BJ (cell line): ENCODE measurements at regions not wholly inside any gene's neighbourhood (a gene's known extent, or its start where the extent isn't known, plus 50 kb on each side); places are given as distances from the start of the nearest gene placed in this dataset.

Source experiments
- CTCF ChIA-PET: fragments of 350-600 bp; formaldehyde crosslinking; extraction: SDS; loops from one replicate; lab custom pipeline; 2021; ENCODE audit warnings: antibody characterized with exemption, inconsistent platforms; lab: Yijun Ruan, JAX
- POLR2A ChIA-PET: fragments of 300-600 bp; sonication (Branson Sonifier 250); formaldehyde crosslinking; extraction: SDS; loops from one replicate; lab custom pipeline; 2021; ENCODE audit warnings: antibody characterized with exemption; lab: Charles Lee
- DNase-seq: peaks from one replicate; pipeline ENCODE4 v3.0.0-alpha.2; 2011; ENCODE audit warnings: low read depth
- H3K27me3 ChIP-seq: 2 replicates; pipeline ENCODE4 v1.6.0; 2011; ENCODE audit warnings: low read length; ENCODE audit not compliant: control insufficient read depth, insufficient read depth
- H3K36me3 ChIP-seq: 2 replicates; pipeline ENCODE4 v1.5.1; 2011; ENCODE audit warnings: low read length; ENCODE audit not compliant: control insufficient read depth, insufficient read depth
- H3K4me3 ChIP-seq: 2 replicates; pipeline ENCODE4 v1.5.1; 2011; ENCODE audit warnings: low read depth, mild to moderate bottlenecking, control low read depth, low read length
- TF ChIP-seq, protein P1 (sequence below): IDR thresholded peaks from 2 replicates; pipeline ENCODE4 v1.5.1; 2011; ENCODE audit warnings: low read depth, mild to moderate bottlenecking, control low read depth, inconsistent platforms, low read length, moderate library complexity; ENCODE audit not compliant: insufficient read depth

DNA sequence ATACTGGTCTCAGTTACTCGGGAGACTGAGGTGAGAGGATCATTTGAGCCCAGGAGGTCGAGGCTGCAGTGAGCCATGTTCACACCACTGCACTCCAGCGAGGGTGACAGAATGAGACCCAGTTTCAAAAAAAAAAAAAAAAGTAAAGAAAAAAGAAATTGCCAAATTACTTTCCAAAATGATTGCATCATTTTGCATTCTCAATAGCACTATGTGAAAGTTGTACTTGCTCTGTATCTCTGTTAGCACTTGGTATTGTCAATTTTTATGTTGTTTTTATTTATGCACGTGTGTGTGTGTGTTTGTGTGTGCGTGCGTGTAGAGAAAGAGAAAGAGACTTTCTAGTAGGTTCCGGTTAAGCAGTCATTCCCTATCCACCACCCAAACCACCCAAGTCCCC is 328.4 kb downstream of the RAB3C start:
- ChIA-PET CTCF (no interaction called here), POLR2A (no interaction called here)
- no peaks in the 10 kb centered on the region for H3K36me3 ChIP-seq
- no peak for DNase-seq
- TF ChIP-seq, protein P1, sequence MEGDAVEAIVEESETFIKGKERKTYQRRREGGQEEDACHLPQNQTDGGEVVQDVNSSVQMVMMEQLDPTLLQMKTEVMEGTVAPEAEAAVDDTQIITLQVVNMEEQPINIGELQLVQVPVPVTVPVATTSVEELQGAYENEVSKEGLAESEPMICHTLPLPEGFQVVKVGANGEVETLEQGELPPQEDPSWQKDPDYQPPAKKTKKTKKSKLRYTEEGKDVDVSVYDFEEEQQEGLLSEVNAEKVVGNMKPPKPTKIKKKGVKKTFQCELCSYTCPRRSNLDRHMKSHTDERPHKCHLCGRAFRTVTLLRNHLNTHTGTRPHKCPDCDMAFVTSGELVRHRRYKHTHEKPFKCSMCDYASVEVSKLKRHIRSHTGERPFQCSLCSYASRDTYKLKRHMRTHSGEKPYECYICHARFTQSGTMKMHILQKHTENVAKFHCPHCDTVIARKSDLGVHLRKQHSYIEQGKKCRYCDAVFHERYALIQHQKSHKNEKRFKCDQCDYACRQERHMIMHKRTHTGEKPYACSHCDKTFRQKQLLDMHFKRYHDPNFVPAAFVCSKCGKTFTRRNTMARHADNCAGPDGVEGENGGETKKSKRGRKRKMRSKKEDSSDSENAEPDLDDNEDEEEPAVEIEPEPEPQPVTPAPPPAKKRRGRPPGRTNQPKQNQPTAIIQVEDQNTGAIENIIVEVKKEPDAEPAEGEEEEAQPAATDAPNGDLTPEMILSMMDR, result no peak
- H3K4me3 ChIP-seq, result no peak overlapping the region
- 0 out of 2 replicates have a peak, but pooled peaks cover 1% of the 10 kb centered on the region for H3K27me3 ChIP-seq

GRCh38 chr5:58912116-58912515 is 329.2 kb downstream of the RAB3C start:
- CTCF ChIA-PET, result no interaction called here

DNA sequence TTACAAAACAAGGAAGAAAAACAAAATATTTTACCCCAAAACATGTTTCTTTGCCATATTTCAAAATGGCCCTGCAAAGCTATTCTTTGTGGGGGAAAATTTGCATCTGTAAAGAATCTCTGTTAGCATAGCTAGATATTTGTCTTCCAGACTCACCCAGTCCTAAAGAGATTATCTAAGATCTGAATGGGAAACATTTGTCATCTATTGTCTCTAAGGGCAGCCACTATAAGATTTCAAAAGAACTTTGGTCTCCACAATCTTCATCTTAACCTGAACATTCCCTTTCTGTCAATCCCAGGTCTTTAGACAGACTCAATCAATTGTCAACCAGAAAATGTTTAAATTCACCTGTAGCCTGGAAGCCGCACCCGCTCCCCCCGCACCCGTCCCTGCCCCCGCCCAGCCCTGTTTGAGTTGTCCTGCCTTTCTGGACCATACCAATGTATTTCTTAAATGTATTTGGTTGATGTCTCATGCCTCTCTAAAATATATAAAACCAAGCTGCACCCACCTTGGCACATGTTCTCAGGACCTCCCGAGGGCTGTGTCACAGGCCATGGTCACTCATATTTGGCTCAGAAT is 330.6 kb downstream of the RAB3C start:
- POLR2A ChIA-PET, result no interaction called here

More at GRCh38 chr5:58912116-58912515, 329.2 kb downstream of the RAB3C start:
- POLR2A ChIA-PET, result no interaction called here
- no peaks in the 10 kb centered on the region for H3K36me3 ChIP-seq
- no peak overlapping the region for H3K4me3 ChIP-seq
- DNase-seq, result no peak
- TF ChIP-seq, protein P1, result no peak
- H3K27me3 ChIP-seq, result no peaks in the 10 kb centered on the region

GRCh38 chr5:58918021-58918729 is 335.3 kb downstream of the RAB3C start:
- ChIA-PET POLR2A (no interaction called here), CTCF (no interaction called here)
- Histone ChIP-seq H3K27me3 (peaks cover 2% of the 10 kb centered on the region; the same call in 1 of the 2 replicates), H3K4me3 (no peak overlapping the region), H3K36me3 (no peaks in the 10 kb centered on the region)
- DNase-seq, result no peak
- TF ChIP-seq, protein P1, result no peak

More for the DNA sequence above, 330.6 kb downstream of the RAB3C start:
- no peak for DNase-seq
- H3K36me3 ChIP-seq, result no peaks in the 10 kb centered on the region
- CTCF ChIA-PET, result interaction anchor here (1.6 kb wide), 1 partner anchor 27 kb away, joined by 6 read pairs; no protein-coding TSS in a partner anchor
- no peak overlapping the region for H3K4me3 ChIP-seq
- TF ChIP-seq, protein P1, result no peak
- H3K27me3 ChIP-seq, result no peaks in the 10 kb centered on the region
